GM21619 (cell line): ENCODE measurements at regions not wholly inside any gene's neighbourhood (a gene's known extent, or its start where the extent isn't known, plus 50 kb on each side); places are given as distances from the start of the nearest gene placed in this dataset.
"Not testable (repeated sequence)": the region's sequence is repeated elsewhere in the genome, so short reads cannot be mapped to it uniquely, and the experiment has no call there.

Experiments used
- ATAC-seq: cut with Tn5 transposase; IDR thresholded peaks from one replicate; pipeline ENCODE4 v1.9.1; 2021; ENCODE audit not compliant: unreplicated experiment

DNA sequence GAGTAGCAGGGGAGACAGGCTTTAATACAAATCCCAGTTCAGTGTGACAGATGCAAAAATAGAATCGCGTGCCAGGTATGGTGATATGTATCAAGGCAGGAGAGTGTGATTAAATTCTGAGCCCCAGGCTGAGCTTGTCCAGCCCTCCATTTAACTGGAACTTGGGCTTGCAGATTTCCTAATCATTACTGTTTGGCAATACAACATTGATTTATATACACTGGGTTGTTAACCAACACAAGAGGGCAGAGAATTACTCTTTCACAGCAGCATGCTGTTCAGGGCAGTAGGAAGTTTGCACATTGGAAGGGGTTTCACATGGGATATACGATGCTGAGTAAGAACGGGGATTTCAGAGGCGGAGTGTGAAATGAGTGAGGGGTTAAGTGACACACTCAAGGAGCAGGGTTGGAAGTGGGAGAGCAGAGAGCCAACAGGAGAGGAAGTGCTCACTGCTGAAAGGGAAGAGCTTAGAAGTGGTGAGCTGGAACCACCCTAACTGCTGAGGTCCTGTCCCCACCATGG is 70.8 kb upstream of the ATXN1 start:
- ATAC-seq = no peak

DNA sequence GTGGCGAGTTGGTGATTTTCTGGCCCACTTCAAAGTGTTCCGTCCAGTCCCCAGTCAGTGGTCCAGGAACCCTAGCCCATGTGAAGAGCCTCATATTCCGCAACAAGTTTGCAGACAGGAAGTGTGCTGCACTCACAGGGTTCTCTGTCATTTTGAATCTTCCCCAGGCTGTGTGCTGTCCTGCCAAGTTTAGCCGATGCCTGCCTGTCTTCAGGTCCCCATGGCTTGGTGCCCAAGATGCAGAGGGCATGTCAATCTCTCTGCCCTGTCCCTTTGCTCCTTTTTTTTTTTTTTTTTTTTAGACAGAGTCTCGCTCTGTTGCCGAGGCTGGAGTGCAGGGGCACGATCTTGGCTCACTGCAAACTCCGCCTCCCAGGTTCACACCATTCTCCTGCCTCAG is 69.9 kb upstream of the ATXN1 start:
- no peak for ATAC-seq

DNA sequence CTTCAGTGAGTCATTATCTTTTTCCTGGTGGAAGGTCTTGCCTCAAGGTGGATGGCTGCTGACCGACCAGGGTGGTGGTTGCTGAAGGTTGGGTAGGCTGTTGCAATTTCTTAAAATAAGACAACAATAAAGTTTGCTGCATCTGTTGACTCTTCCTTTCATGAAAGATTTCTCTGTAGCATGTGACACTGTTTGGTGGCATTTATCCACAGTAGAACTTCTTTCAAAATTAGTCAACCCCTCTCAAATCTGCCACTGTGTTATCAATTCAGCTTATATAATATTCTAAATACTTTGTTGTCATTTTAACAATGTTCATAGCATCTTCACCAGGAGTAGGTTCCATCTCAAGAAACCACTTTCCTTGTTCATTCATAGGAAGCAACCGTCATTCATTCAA is 66.8 kb upstream of the ATXN1 start:
- no peak for ATAC-seq

DNA sequence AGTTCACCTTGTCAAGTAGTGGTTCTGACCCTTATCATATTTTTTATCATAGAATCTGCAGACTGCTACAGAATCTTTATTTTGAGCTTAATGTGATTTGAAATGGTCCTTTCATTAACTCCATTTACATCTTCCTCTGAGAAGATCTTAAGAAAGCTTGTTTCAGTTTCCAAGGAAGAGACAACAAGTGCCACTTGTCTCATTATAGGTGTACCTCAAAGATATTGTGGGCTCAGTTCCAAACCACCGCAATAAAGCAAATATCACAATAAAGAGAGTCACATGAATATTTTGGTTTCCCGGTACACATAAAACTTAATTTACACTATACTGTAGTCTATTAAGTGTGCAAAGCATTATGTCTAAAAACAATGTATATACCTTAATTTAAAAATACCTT is 66.4 kb upstream of the ATXN1 start:
- no peak for ATAC-seq

DNA sequence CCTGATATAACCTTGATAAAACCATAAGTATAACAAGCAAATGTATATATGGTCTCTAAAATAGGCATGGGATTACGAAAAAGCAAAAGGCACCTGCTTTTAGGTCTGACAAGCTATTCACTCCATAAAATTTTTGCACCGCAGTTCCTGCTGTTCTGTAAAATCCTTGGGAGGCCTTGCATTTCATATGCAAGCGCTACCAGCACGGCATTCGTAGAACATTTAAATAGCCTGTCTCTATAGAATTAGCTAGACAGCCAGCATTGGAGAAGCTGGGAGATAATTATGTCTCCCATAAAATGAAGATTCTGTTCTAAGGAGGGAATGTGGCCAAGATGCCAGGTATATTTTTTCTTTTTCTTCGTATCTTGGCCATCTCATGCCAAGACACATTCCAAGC is 64.5 kb upstream of the ATXN1 start:
- no peak for ATAC-seq

- no peak for ATAC-seq
These were observed 63.8 kb upstream of the ATXN1 start for GRCh38 chr6:16824845-16825685.

DNA sequence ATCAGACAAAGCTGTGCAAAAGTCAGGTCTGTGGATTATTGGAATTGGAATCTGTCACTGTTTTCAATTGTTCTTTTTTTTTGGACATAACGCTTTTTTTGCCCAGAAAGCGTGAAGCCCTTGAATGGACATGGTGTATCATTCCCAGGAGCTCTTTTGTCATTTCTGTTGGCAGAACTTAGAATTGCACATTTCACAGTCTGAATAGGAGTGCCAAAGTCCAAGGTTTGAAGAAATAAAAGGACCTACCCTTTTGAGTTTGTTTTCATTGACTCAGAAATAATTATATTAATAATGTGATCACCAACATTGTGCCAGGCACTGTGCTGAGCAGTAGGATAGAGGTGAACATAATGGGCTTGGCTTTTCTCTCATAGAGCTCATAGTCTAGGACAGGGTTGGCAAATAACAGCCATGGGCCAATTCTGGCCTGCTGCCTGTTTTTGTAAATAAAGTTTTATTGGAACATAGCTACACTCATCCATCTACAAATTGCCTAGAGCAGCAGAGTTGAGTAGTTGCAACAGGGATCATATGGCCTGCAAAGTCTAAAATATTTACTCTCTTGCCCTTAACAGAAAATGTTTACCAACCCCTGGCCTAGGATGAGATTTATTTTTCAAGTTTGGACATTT is 62.6 kb upstream of the ATXN1 start:
- ATAC-seq = no peak

- ATAC-seq = no peak
These were observed 61.9 kb upstream of the ATXN1 start for GRCh38 chr6:16822975-16823717.

- no peak for ATAC-seq
These were observed 61.3 kb upstream of the ATXN1 start for GRCh38 chr6:16822529-16822928.

GRCh38 chr6:16821834-16822264 is 60.6 kb upstream of the ATXN1 start:
- no peak for ATAC-seq

GRCh38 chr6:16820262-16820661 is 59.0 kb upstream of the ATXN1 start:
- not testable (repeated sequence) for ATAC-seq

- ATAC-seq = no peak
These were observed 58.5 kb upstream of the ATXN1 start for GRCh38 chr6:16819752-16820151.

DNA sequence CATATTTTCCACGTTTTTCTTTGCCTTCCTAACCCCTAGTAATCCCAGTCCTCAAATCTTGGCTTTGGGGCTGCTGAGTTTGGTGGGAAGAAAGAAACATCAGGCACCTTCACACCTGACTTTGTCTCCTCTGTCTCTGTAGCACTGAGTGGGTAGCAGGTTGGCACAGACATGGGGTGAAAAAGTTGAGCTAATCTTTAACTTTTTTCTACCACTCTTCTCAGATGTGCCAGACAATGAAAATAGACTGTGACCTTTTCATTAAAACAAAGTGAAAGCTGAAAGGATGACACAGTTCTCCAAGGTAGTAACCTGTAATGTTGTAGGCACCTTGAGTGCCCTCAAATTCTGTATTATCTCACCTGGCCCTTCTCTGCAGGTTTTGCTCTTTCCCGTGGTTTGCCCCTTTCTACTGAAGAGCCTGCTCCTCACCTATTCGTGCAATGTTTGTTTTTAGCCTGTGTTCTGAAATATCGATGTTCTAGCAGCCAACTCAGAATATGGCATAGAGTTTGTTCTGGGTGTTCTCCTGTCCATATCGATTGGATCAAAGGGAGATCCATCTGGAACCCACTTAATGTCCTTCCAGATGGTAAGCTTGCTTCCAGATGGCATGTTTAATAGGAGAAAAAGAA is 57.8 kb upstream of the ATXN1 start:
- ATAC-seq = no peak

- ATAC-seq = no peak
These were observed 56.3 kb upstream of the ATXN1 start for GRCh38 chr6:16817594-16817993.

- no peak for ATAC-seq
These were observed 55.6 kb upstream of the ATXN1 start for GRCh38 chr6:16816891-16817290.

DNA sequence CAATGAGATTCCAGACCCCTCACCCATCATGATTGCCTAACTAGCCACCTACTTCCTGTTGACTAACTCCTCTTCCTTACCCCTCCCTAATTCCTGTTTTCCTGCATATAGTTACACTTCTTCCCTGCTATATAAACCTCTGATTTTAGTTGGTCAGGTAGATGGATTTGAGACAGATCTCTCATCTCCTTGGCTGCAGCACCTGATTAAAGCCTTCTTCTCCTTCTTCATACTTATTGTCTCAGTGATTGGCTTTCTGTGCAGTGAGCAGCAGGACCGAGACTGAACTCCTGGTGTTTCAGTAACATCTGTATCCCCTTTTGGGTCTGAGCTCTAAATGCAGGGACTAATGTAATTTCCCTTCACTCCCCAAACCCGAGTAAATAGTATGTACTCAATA is 51.7 kb upstream of the ATXN1 start:
- ATAC-seq = no peak

- ATAC-seq = no peak
These were observed 50.2 kb upstream of the ATXN1 start for GRCh38 chr6:16811277-16811979.
